Body of pancreas (tissue), 4 donors: ENCODE measurements at regions not wholly inside any gene's neighbourhood (a gene's known extent, or its start where the extent isn't known, plus 50 kb on each side); places are given as distances from the start of the nearest gene placed in this dataset.

ENCODE experiments used
- ATAC-seq: fragments of 150-250 bp; one replicate; pipeline ENCODE4 v1.9.1; 2016
- DNase-seq, 4 donors: peaks; one replicate each; pipeline ENCODE4 v3.0.0-alpha.2; 2019
- H3K27ac ChIP-seq, 4 donors: fragments of 200-600 bp; sonication (generic); 1 replicate in 3 of 4; 2 replicates in 1 of 4; pipeline versions ENCODE4 v1.5.1 to v1.6.1; 2016 to 2019; ENCODE audit warnings: mild to moderate bottlenecking in 1 of 4, mixed read lengths in 1 of 4, moderate library complexity in 1 of 4
- H3K27me3 ChIP-seq, 2 donors: fragments of 200-600 bp; sonication (generic); one replicate each; pipeline ENCODE4 v1.6.0; 2016; ENCODE audit warnings: mild to moderate bottlenecking in 1 of 2
- H3K36me3 ChIP-seq, 2 donors: fragments of 200-600 bp; sonication (generic); replicated peaks in 1 of 2; 2 replicates each; pipeline ENCODE4 v1.5.1; 2016; ENCODE audit warnings: low read depth in 2 of 2; ENCODE audit not compliant: insufficient read depth in 1 of 2
- H3K4me1 ChIP-seq: fragments of 200-600 bp; sonication (generic); one replicate; pipeline ENCODE4 v1.6.0; 2016
- H3K4me3 ChIP-seq, 2 donors: fragments of 200-600 bp; sonication (generic); 1 replicate in 1 of 2; 2 replicates in 1 of 2; pipeline ENCODE4 v1.5.1; 2016 to 2019
- H3K9me3 ChIP-seq, 3 donors: fragments of 200-600 bp; sonication (generic); 1 replicate in 2 of 3; 2 replicates in 1 of 3; pipeline ENCODE4 v1.5.1; 2016
- POLR2A ChIP-seq, 3 donors: fragments of 450-650 bp; IDR thresholded peaks; one replicate each; pipeline ENCODE4 v1.6.1; 2016; ENCODE audit warnings: antibody characterized with exemption in 3 of 3, mild to moderate bottlenecking in 2 of 3
- WGBS, 2 donors: methylation state at CpG; one replicate each; pipeline ENCODE4 v1.1.5; 2017; 5-methylcytosine and 5-hydroxymethylcytosine counted together
- intact Hi-C: fragments of 100-400 bp; cut with DNase I; formaldehyde crosslinking; loops from one replicate; pipeline ENCODE4 v1.15.1; 2023
- TF ChIP-seq, protein P1 (sequence below), 7 experiments: fragments of 450-650 bp in 4 of 7; fragments of 200-600 bp in 3 of 7; sonication (generic) in 3 of 7; IDR thresholded peaks; one replicate each; pipeline ENCODE4 v1.5.1; 2016 to 2019; ENCODE audit warnings: antibody characterized with exemption in 7 of 7

GRCh38 chr20:60132162-60132826, 174.1 kb downstream of the CDH26 start:
- ATAC-seq, result no peak
- H3K27ac ChIP-seq, result no peak overlapping the region

DNA sequence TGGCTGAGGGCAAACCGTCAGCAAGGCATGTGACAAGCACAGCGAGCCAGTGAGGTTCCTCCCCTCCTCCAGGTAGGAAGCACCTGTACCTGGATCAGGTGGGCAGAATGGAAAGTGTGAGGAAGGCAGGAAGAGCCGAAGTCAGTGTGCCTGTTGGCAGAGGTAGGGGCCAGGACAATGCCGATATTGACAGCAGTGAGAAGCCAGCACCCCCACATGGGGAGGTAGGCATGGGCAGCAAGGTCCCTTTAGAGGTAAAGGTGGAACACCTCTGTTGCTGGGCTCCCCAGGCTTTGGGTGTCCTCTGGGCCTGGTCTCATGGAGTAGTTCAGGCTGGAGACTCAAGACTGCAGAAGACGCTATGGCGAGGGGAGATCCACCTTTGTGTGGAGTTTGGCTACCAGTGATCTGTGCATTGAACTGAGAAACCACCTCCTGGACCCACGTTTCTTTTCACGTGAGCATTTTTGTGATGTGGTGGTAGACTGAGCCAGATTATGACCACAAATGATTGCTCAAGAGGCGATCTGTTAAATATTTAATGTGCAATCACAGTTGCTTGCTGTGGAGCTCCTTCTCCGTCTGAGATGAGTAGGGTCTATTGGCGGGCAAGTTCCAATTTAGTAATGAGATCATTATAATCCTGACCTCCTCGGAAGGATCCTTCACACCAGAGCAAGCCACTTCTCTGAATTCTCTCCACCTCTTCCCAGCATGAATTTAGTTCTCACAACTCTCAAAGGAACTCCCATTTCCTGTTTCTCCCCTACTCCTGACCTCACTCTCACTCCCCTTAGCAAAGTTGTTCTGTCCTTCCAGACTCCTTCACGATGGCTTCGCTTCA, 174.8 kb downstream of the CDH26 start:
- ATAC-seq (no peak), DNase-seq (no peak)
- H3K27ac ChIP-seq, result no peak overlapping the region
- no peaks in the 10 kb centered on the region for H3K36me3 ChIP-seq
- TF ChIP-seq POLR2A (IDR thresholded peaks at IDR 0.05), result no peak
- TF ChIP-seq, protein P1, sequence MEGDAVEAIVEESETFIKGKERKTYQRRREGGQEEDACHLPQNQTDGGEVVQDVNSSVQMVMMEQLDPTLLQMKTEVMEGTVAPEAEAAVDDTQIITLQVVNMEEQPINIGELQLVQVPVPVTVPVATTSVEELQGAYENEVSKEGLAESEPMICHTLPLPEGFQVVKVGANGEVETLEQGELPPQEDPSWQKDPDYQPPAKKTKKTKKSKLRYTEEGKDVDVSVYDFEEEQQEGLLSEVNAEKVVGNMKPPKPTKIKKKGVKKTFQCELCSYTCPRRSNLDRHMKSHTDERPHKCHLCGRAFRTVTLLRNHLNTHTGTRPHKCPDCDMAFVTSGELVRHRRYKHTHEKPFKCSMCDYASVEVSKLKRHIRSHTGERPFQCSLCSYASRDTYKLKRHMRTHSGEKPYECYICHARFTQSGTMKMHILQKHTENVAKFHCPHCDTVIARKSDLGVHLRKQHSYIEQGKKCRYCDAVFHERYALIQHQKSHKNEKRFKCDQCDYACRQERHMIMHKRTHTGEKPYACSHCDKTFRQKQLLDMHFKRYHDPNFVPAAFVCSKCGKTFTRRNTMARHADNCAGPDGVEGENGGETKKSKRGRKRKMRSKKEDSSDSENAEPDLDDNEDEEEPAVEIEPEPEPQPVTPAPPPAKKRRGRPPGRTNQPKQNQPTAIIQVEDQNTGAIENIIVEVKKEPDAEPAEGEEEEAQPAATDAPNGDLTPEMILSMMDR (IDR thresholded peaks at IDR 0.05), result no peak
- H3K4me3 ChIP-seq, result no peak overlapping the region
- H3K4me1 ChIP-seq, result no peaks in the 10 kb centered on the region
- no peaks in the 10 kb centered on the region for H3K27me3 ChIP-seq
- no peaks in the 10 kb centered on the region for H3K9me3 ChIP-seq
- 60 to 65% methylated on average over 14 of the region's 14 CpGs for WGBS, 2 donors
- intact Hi-C loops, result no loop called here

More at GRCh38 chr20:60132162-60132826, 174.1 kb downstream of the CDH26 start:
- WGBS, 2 donors, result 63 to 75% methylated on average over 8 of the region's 8 CpGs
- Histone ChIP-seq H3K36me3 (no peaks in the 10 kb centered on the region), H3K9me3 (no peaks in the 10 kb centered on the region), H3K27me3 (no peaks in the 10 kb centered on the region), H3K4me3 (no peak overlapping the region), H3K4me1 (no peaks in the 10 kb centered on the region)
- TF ChIP-seq POLR2A (IDR thresholded peaks at IDR 0.05), result no peak
- TF ChIP-seq, protein P1 (IDR thresholded peaks at IDR 0.05), result no peak
- DNase-seq, result no peak
- intact Hi-C loops, result no loop called here

DNA sequence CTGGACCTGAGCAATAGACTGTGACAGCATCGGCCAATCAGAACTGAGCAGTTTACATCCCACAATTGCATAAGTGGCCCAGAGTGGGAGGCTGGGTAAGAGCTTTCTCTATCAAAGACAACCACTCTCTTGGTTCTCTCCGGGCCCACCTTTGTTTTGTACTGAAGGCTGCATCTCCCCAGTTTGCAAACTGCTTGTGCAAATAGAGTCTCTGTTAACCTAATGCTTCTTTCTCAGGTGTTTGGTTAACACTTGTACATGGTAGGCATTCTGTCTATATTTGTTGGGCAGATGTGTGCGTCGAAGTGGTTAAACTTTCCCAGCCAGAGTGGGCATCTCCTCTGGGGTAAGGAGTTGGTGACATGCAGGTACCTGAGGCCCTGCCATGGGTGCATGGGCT, 177.1 kb downstream of the CDH26 start:
- no peak for ATAC-seq
- WGBS, 2 donors, result 80 to 82% methylated on average over 4 of the region's 4 CpGs

GRCh38 chr20:60136645-60137401, 178.6 kb downstream of the CDH26 start:
- ATAC-seq (no peak), DNase-seq (no peak)
- H3K36me3 ChIP-seq, result no peaks in the 10 kb centered on the region
- no peak for TF ChIP-seq POLR2A (IDR thresholded peaks at IDR 0.05)
- TF ChIP-seq, protein P1 (IDR thresholded peaks at IDR 0.05), result no peak
- no peaks in the 10 kb centered on the region for H3K9me3 ChIP-seq
- WGBS, 2 donors, result 47 to 49% methylated on average over 7 of the region's 7 CpGs
- H3K27ac ChIP-seq, result no peak overlapping the region
- H3K27me3 ChIP-seq, result no peaks in the 10 kb centered on the region
- H3K4me3 ChIP-seq, result no peak overlapping the region
- H3K4me1 ChIP-seq, result no peaks in the 10 kb centered on the region
- intact Hi-C loops, result no loop called here

More for the DNA sequence above, 177.1 kb downstream of the CDH26 start:
- H3K27me3 ChIP-seq, result no peaks in the 10 kb centered on the region
- TF ChIP-seq POLR2A (IDR thresholded peaks at IDR 0.05), result no peak
- TF ChIP-seq, protein P1 (IDR thresholded peaks at IDR 0.05), result no peak
- intact Hi-C loops, result no loop called here
- no peaks in the 10 kb centered on the region for H3K9me3 ChIP-seq
- no peaks in the 10 kb centered on the region for H3K36me3 ChIP-seq
- H3K4me1 ChIP-seq, result no peaks in the 10 kb centered on the region
- H3K4me3 ChIP-seq, result no peak overlapping the region
- no peak for DNase-seq
- no peak overlapping the region for H3K27ac ChIP-seq
